ENCODE measurements at regions not wholly inside any gene's neighbourhood (a gene's known extent, or its start where the extent isn't known, plus 50 kb on each side); places are given as distances from the start of the nearest gene placed in this dataset.

DNA sequence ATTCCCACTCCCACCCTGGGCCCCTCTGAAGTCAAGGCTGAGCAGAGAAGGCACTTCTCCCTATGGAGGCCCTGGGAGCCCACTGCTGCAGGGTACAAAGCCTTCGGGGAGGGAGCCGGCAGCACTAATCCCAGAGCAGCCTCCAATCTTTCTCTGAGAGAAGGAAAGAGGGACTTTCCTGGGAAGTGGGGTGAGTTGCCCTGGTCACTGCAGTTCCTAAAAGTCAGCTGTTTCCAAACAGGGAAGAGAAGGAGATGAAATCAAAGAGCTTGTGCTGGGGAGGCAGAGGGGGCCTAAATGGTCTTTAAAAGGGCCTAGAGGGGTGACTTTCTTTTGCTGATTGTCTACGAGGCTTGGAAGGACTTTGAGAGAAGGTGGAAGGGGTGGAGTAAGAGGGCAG, 264.7 kb downstream of the TNS1 start:
- WGBS, 3 donors: 64 to 82% (median 80%) methylated on average over 3 of the region's 3 CpGs
- intact Hi-C loops (cut with DNase I): no loop called here
- DNase-seq (no peak), ATAC-seq (no peak)
- Histone ChIP-seq H3K4me3 (no peak overlapping the region), H3K27ac (no peak overlapping the region), H3K4me1 (peaks cover 11% of the 10 kb centered on the region), H3K36me3 (ENCODE audit: insufficient read depth in 1 of 2, low read depth in 1 of 2) (peaks cover 0 to 4% of the 10 kb centered on the region in 2 donors), H3K9me3 (no peaks in the 10 kb centered on the region), H3K27me3 (ENCODE audit: insufficient read depth in 3 of 3, low read length in 2 of 3) (no peaks in the 10 kb centered on the region)
- TF ChIP-seq, protein P1, sequence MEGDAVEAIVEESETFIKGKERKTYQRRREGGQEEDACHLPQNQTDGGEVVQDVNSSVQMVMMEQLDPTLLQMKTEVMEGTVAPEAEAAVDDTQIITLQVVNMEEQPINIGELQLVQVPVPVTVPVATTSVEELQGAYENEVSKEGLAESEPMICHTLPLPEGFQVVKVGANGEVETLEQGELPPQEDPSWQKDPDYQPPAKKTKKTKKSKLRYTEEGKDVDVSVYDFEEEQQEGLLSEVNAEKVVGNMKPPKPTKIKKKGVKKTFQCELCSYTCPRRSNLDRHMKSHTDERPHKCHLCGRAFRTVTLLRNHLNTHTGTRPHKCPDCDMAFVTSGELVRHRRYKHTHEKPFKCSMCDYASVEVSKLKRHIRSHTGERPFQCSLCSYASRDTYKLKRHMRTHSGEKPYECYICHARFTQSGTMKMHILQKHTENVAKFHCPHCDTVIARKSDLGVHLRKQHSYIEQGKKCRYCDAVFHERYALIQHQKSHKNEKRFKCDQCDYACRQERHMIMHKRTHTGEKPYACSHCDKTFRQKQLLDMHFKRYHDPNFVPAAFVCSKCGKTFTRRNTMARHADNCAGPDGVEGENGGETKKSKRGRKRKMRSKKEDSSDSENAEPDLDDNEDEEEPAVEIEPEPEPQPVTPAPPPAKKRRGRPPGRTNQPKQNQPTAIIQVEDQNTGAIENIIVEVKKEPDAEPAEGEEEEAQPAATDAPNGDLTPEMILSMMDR (IDR thresholded peaks at IDR 0.05): no peak

DNA sequence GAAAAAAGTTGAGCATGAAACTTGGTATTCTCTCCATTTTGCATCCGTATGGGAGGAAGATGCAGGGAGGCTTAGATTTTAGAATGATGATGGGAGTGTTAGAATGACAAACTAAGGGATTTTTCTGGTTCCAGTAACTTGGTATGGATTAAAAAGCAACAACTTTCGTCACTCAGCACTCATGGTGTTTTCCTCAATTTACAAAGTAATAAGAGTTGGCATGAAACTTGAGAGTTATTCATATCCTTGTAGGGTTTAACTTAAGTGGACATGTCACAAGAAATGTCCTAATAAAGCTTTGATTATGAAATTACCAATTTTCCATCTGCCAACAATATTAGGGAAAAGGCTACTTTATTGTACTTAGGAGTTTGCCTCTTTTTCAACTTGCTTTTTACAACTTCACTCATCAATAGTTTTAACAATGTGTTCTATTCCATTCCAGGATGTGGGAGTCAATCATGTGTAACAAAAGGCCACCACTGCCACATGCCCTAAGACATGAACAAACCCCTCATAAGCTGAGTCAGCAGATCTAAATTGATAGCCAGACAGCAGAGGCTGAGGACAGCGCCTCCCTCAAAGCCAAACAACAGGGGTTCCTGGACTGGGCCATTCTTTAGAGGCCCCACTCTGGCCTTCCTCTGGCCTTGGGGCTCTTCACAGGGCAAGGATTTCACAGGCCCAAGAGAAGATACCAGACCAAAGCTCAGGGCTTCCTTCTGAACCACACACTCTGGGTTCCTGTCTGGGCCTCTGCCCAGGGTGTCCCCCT, 265.8 kb downstream of the TNS1 start:
- DNase-seq: no peak
- peak in 1 of 4 donors; percentile 31 for ATAC-seq
- Histone ChIP-seq H3K27me3 (ENCODE audit: insufficient read depth in 3 of 3, low read length in 2 of 3) (no peaks in the 10 kb centered on the region), H3K4me3 (no peak overlapping the region), H3K4me1 (peaks cover 11% of the 10 kb centered on the region), H3K9me3 (no peaks in the 10 kb centered on the region), H3K27ac (no peak overlapping the region), H3K36me3 (ENCODE audit: insufficient read depth in 1 of 2, low read depth in 1 of 2) (peaks cover 0 to 4% of the 10 kb centered on the region in 2 donors)
- TF ChIP-seq, protein P1 (IDR thresholded peaks at IDR 0.05): no peak
- 77 to 89% (median 77%) methylated on average over 3 of the region's 3 CpGs for WGBS, 3 donors
- intact Hi-C loops (cut with DNase I): no loop called here

DNA sequence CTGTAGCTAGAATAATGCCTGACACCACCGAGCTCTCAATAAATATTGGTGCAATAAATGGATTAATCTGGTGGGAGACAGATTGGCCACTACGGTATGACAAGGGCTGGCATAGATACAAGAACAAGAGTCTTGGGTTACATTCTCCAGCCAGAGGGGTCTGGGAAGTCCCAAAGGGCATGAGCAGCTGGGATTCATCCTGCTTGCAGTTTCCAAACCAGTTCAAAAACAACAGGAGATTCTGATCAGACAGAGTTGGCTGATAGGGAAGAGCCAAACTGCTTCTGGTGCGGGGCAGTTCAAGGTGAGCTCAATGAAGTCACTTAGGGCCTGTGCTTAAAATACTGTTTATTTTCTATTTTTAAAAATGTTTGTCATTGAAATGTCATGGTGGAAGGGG, 266.9 kb downstream of the TNS1 start:
- H3K27ac ChIP-seq: no peak overlapping the region
- H3K4me1 ChIP-seq: peaks cover 11% of the 10 kb centered on the region
- intact Hi-C loops (cut with DNase I): no loop called here
- TF ChIP-seq, protein P1 (IDR thresholded peaks at IDR 0.05): no peak
- DNase-seq (no peak), ATAC-seq (no peak)
- no peaks in the 10 kb centered on the region for H3K9me3 ChIP-seq
- no peak overlapping the region for H3K4me3 ChIP-seq
- no peaks in the 10 kb centered on the region for H3K27me3 ChIP-seq (ENCODE audit: insufficient read depth in 3 of 3, low read length in 2 of 3)
- H3K36me3 ChIP-seq (ENCODE audit: insufficient read depth in 1 of 2, low read depth in 1 of 2): peaks cover 0 to 4% of the 10 kb centered on the region in 2 donors
- WGBS, 3 donors: 39 to 68% (median 47%) methylated on average over 3 of the region's 3 CpGs

DNA sequence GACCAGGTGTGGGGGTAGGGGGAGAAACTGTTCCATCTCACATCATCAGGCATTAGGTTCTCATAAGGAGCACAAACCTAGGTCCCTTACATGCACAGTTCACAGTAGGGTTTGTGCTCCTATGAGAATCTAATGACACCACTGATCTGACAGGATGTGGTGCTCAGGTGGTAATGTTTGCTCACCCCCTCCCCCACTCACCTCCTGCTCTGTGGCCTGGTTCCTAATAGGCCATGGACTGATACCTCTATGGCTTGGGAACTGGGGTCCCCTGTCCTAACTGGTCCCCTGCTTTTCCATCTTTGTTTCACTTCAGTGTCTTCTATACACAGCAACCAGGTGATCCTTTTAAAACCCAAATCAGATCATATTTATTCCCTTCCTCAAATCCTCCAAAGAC, 267.8 kb downstream of the TNS1 start:
- TF ChIP-seq, protein P1 (IDR thresholded peaks at IDR 0.05): no peak
- intact Hi-C loops (cut with DNase I): no loop called here
- Histone ChIP-seq H3K36me3 (ENCODE audit: insufficient read depth in 1 of 2, low read depth in 1 of 2) (peaks cover 0 to 4% of the 10 kb centered on the region in 2 donors), H3K27ac (no peak overlapping the region), H3K9me3 (no peaks in the 10 kb centered on the region), H3K27me3 (ENCODE audit: insufficient read depth in 3 of 3, low read length in 2 of 3) (no peaks in the 10 kb centered on the region), H3K4me3 (no peak overlapping the region), H3K4me1 (peaks cover 11% of the 10 kb centered on the region)
- no peak for ATAC-seq
- no peak for DNase-seq

DNA sequence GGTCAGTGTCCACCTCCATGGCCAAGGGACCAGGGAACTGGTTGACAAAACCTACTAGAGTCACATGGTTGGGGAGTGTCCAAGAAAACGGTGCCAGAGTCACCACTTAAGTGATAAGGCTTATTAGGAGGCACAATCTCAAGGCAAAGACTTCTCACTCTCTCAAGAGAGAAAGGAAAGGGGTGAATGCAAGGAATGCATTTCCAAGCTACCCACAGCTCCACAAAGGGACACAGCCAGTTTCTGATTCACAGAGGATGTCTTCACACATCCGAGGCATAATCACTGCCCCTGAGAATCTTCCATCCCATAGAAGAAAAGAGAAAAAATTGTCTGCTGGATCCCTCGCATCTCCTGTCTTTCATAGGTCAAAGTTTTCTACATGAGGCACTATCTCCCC, 269.3 kb downstream of the TNS1 start:
- no peaks in the 10 kb centered on the region for H3K27me3 ChIP-seq (ENCODE audit: insufficient read depth in 3 of 3, low read length in 2 of 3)
- TF ChIP-seq, protein P1 (IDR thresholded peaks at IDR 0.05): no peak
- H3K9me3 ChIP-seq: no peaks in the 10 kb centered on the region
- ATAC-seq: no peak
- 35 to 51% (median 47%) methylated on average over 3 of the region's 3 CpGs for WGBS, 3 donors
- intact Hi-C loops (cut with DNase I): no loop called here
- no peaks in the 10 kb centered on the region for H3K36me3 ChIP-seq (ENCODE audit: insufficient read depth in 1 of 2, low read depth in 1 of 2)
- H3K4me3 ChIP-seq: no peak overlapping the region
- peak overlapping the region; percentile 38 for H3K27ac ChIP-seq
- DNase-seq: no peak
- peaks cover 17% of the 10 kb centered on the region for H3K4me1 ChIP-seq

Measured in psoas muscle (tissue), 7 donors.